ENCODE measurements at regions not wholly inside any gene's neighbourhood (a gene's known extent, or its start where the extent isn't known, plus 50 kb on each side); places are given as distances from the start of the nearest gene placed in this dataset.

GRCh38 chr11:49405743-49406142 lies 197.3 kb upstream of the FOLH1 start:
- TF ChIP-seq CTCF (conservative IDR thresholded peaks at IDR 0.05; ENCODE audit: low read length): no peak
- TF ChIP-seq EZH2phosphoT487 (IDR thresholded peaks at IDR 0.05; ENCODE audit: borderline replicate concordance): no peak

Measured in Loucy (cell line).